ENCODE measurements at regions not wholly inside any gene's neighbourhood (a gene's known extent, or its start where the extent isn't known, plus 50 kb on each side); places are given as distances from the start of the nearest gene placed in this dataset.
"Not testable (repeated sequence)": the region's sequence is repeated elsewhere in the genome, so short reads cannot be mapped to it uniquely, and the experiment has no call there.

GRCh38 chr1:25131794-25132193 is 100.5 kb downstream of the SYF2 start:
- no peak for DNase-seq (ENCODE audit: low spot score)

GRCh38 chr1:25130895-25131294 is 101.4 kb downstream of the SYF2 start:
- no peak for DNase-seq (ENCODE audit: low spot score)

- DNase-seq (ENCODE audit: low spot score): no peak
Observed at GRCh38 chr1:25129380-25129779, 102.9 kb downstream of the SYF2 start.

- DNase-seq (ENCODE audit: low spot score): no peak
Observed at GRCh38 chr1:25128121-25128621, 104.1 kb downstream of the SYF2 start.

- no peak for DNase-seq (ENCODE audit: low spot score)
Observed at GRCh38 chr1:25126562-25126961, 105.7 kb downstream of the SYF2 start.

GRCh38 chr1:25123551-25123950 is 108.8 kb downstream of the SYF2 start:
- no peak for DNase-seq (ENCODE audit: low spot score)

- DNase-seq (ENCODE audit: low spot score): no peak
Observed at GRCh38 chr1:25122747-25123146, 109.6 kb downstream of the SYF2 start.

- no peak for DNase-seq (ENCODE audit: low spot score)
Observed at GRCh38 chr1:25120281-25120680, 112.0 kb downstream of the SYF2 start.

GRCh38 chr1:25118546-25118945 is 113.8 kb downstream of the SYF2 start:
- DNase-seq (ENCODE audit: low spot score): no peak

- no peak for DNase-seq (ENCODE audit: low spot score)
Observed at GRCh38 chr1:25117233-25117823, 115.0 kb downstream of the SYF2 start.

GRCh38 chr1:25116832-25117231 is 115.5 kb downstream of the SYF2 start:
- no peak for DNase-seq (ENCODE audit: low spot score)

- DNase-seq (ENCODE audit: low spot score): not testable (repeated sequence)
Observed at GRCh38 chr1:25116117-25116516, 116.2 kb downstream of the SYF2 start.

GRCh38 chr1:25113731-25114130 is 118.6 kb downstream of the SYF2 start:
- DNase-seq (ENCODE audit: low spot score): no peak

GRCh38 chr1:25113086-25113485 is 119.2 kb downstream of the SYF2 start:
- no peak for DNase-seq (ENCODE audit: low spot score)

- no peak for DNase-seq (ENCODE audit: low spot score)
Observed at GRCh38 chr1:25112400-25112799, 119.9 kb downstream of the SYF2 start.

- no peak for DNase-seq (ENCODE audit: low spot score)
Observed at GRCh38 chr1:25111706-25112105, 120.6 kb downstream of the SYF2 start.

GRCh38 chr1:25110485-25110884 is 121.8 kb downstream of the SYF2 start:
- no peak for DNase-seq (ENCODE audit: low spot score)

- no peak for DNase-seq (ENCODE audit: low spot score)
Observed at GRCh38 chr1:25110036-25110435, 122.3 kb downstream of the SYF2 start.

- DNase-seq (ENCODE audit: low spot score): no peak
Observed at GRCh38 chr1:25109531-25109951, 122.8 kb downstream of the SYF2 start.

- DNase-seq (ENCODE audit: low spot score): no peak
Observed at GRCh38 chr1:25107643-25108010, 124.7 kb downstream of the SYF2 start.

GRCh38 chr1:25106976-25107642 is 125.2 kb downstream of the SYF2 start:
- no peak for DNase-seq (ENCODE audit: low spot score)

- DNase-seq (ENCODE audit: low spot score): no peak
Observed at GRCh38 chr1:25106352-25106751, 126.0 kb downstream of the SYF2 start.

- no peak for DNase-seq (ENCODE audit: low spot score)
Observed at GRCh38 chr1:25105836-25106235, 126.5 kb downstream of the SYF2 start.
